AG08395 (cell line): ENCODE measurements at regions not wholly inside any gene's neighbourhood (a gene's known extent, or its start where the extent isn't known, plus 50 kb on each side); places are given as distances from the start of the nearest gene placed in this dataset.

Experiments
- DNase-seq: peaks from one replicate; pipeline ENCODE4 v3.0.0; 2012; ENCODE audit warnings: mixed read lengths, low spot score

DNA sequence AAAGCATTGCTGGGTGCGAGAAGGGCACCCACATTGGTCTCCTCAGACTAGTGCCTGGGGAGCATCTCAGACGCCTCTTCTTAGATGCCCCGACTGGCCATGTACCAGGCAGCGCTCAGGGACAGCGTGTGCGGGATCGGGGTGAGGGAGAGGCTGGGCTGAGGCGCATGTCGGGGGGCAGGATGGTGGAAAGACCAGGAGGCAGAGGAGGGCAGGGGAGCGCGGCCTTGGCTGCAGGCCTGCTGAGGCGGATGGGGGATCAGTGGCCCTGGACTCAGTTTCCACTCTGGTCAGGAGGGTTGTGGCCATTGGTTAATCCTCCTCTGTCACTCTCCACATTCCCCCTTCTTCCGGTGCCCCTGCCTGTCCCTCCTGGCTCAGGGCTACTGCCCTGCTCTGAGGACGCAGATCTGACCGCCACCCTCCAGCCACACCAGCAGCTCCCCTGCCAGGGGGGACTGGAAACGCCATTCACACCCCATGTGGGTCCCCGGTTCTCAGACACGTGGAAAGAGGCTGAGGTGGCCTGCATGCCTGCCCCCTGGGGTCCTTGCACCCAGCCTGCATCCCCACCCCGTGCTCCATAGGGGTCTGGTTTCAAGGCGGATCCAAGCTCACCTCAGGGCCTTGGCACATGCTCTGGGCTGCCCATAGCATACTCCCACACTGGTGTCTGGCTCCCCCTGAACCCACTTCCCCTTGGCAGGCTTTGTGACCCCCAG is 105.9 kb downstream of the CPZ start:
- DNase-seq, result no peak

DNA sequence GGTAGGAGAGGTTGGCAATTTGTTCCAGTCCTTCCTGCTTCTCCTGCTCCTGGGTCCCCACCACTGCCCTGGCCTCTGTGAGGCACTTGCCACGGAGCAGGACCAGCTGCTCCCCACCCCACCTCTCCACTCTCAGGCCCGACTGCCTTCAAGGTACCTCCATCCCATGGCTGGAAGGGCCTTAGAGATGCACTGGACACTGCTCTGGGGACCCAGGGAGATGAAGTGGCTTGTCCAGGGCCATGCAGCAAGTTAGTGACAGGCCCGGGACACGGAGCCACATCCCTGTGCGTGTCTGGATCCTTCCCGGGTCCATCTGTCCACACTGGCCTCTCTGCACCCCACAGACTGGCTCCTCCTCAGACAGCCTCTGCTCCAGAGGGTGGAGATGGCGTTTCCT is 105.3 kb downstream of the CPZ start:
- no peak for DNase-seq

DNA sequence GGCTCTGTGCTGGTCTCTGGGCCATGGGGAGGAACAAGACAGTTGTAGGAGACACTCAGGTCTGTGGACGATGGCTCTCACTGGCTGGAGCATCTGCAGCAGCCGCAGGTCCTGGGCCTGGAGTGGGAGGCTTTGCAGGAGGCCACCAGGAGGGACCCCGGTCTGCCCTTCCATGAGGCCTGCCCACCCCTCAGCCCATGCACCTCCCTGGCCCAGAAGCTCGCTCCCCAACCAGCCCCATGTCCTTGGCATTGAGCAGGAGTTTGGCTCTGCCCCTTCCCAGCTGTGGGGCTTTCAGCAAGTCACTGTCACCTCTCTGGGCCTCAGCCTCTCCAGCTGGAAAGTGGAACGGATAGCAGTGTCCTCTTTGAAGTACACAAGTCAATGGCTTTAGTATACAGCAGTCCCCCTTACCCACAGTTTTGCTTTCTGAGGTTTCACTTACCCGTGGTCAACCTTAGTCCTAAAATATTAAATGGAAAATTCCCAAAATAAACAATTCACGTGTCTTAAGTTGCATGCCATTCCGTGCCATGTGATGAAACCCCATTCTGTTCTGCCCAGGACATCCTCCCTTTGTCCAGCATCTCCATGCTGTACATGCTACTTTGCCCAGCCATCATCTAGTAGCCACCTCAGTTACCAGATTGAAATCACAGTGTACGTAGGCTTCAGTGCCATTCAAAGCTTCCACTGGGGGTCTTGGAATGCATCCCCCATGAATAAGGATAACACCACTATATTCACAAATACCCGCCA is 104.0 kb downstream of the CPZ start:
- DNase-seq, result no peak

DNA sequence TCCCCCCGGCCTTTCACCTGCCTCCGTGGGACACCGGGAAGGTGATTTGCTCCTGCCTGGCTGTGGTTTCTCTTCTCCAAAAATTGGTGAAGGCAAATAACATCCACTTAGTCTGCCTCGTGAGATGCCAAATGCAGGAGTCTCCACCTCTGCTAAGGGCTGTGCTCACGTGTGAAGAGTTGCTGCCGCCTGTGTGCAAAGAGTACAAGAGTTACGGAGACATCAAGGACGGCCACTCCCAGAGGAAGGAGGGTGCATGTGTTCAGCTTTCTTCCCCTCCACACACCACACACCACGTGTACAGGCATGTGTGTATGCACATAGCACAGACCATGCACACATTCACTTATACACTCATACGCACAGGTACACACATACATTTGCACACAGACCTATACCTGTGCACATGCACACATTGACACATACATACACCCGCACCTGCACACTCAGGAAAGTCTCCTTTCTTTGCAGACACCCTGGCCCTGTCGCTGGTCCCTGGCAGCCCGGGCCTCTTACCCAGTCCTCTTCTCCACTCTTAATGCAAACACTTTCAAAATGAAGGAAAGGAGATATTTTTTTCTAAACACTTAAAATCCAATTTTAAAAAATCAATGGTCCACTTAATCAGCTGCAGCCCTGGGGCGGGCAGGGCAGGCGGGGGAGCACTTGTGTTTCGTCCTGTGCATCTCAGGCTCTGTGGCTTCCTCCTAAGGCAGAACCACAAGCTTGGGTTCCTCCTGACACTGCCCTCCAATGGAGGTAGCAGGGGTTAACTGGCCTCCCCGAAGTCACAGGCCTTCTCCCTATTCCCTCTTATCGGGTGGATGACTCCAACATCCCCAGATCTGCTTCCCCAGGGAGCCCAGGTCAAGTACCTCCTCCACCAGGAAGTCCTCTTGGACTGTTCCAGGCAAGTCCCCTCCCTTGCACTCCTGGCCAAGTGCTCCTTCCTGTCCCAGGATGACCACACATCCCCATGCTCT is 103.0 kb downstream of the CPZ start:
- no peak for DNase-seq

DNA sequence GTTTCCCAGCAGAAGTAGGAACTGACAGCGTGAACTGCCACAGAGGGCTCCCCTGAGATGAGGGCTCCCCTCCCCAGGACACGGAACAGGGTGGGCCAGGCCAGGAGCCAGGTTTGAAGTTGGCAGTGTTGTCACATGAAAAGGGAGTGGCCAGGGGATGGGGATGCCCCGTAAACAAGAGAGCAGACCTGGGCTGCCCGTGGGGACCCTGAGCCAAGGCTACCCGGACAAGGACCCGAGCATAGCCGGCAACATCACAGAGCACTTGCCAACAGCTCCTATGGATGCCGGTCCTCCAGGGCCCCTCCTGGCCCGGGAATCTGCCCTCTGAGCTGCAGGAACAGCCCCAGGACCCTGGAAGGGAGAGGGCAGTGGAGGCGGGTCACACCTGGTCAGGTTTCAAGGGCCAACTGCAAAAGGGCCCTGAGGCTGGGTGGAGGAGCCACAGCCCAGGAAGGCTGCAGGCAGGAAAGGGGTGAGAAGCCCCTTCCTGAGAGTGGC is 102.1 kb downstream of the CPZ start:
- DNase-seq, result no peak

DNA sequence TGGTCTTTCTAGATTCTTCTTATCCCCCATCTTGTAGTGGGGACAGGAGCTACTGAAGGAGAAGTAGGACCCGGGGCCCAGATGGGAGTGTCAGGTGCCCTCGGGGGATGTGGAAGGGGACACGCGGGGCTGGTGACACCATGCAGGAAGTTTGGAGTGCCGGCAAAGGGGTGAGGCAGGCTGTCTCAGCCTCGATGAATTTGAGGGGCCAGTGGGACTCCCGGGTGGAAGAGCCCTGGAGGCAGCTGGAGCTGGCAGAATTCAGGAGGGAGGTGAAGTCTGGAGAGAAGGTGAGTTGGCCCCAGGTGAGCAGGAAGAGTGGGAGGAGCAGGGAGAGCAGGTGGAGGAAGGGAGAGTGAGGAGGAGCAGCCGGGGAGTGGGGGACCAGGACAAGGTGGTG is 101.7 kb downstream of the CPZ start:
- DNase-seq, result no peak

DNA sequence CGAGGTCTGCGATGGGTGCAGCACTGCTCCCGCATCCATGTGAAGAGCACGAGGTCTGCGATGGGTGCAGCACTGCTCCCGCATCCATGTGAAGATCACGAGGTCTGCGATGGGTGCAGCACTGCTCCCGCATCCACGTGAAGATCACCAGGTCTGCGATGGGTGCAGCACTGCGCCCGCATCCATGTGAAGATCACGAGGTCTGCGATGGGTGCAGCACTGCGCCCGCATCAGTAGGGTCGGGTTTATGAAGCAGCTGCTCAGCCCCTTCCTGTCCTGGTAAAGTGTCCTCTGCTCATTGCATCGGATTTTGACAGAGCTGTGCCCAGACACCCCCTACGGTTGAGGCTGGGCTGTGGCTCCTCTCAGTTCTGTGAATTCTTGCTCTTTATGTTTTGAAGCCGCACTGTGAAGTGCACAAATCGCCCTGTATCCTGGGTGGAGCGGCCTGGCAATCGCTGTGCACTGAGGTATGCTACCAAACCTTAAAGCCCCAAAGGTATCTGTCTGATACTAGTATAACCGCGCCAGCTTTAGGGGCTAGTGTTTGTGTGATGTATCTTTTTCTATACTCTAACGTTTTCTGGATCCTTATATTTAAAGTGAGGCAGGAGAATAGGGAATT is 98.7 kb downstream of the CPZ start:
- no peak for DNase-seq

DNA sequence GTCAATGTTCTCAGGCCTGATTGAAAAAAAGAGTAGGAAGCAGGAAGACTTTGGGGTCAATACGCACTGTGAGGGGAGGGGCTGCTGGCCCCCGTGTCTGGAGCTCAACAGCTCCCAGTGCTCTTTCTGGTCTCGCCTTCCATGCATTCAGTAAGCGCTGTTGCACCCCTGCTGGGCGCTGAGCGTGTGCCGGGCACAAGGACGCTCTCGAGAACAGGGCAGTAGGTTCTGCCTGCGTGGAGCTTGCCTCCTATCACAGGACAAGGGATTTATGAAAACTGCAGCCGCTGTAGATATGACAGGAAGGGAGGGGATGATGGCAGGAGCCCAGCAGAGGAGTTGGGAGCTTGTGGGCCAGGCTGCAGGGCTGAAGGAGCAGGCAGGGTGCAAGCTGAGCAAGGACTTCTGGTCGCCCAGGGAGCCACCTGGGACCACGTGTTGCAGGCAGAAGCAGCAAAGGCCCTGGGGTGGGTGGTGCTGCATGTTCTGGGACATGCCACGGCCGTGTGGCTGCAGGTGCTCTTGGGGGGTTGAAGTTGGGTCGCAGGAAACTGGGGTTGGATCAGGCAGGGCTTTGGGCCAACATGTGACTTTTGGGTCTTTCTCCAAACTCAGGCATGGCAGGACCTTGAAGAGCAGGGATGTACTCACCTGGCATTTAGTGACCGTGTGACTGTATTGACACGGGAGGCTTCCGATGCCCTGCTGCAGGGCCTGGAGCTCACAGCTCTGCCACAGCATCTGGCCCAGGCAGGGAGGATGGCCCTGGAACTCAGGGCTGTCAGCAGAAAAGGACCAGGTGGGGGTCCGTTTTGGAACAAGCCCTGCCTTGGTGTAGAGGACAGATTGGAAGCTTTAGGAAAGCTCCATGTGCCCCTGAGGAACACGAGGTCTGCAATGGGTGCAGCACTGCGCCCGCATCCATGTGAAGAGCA is 97.9 kb downstream of the CPZ start:
- DNase-seq, result no peak

DNA sequence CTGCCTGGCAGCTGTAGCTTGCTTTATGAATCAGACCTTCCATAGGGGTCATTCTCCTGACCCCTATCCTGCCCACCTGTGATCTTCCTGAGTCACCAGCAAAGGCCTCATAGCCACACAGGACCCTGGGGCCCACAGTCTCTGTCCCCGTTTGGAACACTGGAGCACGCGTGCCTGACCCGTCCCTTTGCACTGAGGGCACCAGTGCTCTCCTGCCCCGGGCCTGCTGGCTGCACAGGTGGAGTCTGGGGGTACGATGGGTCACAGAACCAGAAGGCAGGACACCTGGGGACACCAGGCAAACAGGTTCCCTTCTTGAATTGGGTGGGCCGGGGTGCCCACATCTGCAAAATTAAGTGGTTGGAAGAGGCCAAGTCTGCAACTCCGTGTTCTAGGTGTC is 97.2 kb downstream of the CPZ start:
- no peak for DNase-seq

DNA sequence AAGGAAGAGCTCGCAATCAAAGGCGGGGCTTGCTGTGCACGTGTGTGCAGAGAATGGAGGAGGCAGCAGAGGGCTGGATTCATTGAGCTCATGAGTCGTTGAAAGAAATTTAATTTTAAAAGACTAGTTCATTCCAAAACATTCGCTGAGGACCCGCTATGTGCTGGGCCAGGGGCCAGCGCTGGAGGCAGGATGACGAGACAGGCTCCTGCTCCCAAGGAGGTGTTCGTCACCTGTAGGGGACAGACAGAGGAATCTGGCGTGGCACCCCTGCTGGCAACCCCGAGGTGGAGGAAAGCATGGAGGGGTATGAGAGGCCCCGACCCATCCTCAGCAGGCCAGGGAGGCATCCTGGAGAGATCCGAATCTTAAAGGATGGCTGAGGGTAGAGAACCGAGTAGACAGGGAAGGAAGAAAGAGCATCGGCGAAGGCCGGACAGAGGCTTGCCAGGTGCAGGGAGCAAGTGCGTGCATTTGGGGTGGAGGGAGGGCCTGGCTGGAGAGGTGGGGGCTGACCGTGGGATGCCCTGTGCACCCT is 96.4 kb downstream of the CPZ start:
- DNase-seq, result no peak

DNA sequence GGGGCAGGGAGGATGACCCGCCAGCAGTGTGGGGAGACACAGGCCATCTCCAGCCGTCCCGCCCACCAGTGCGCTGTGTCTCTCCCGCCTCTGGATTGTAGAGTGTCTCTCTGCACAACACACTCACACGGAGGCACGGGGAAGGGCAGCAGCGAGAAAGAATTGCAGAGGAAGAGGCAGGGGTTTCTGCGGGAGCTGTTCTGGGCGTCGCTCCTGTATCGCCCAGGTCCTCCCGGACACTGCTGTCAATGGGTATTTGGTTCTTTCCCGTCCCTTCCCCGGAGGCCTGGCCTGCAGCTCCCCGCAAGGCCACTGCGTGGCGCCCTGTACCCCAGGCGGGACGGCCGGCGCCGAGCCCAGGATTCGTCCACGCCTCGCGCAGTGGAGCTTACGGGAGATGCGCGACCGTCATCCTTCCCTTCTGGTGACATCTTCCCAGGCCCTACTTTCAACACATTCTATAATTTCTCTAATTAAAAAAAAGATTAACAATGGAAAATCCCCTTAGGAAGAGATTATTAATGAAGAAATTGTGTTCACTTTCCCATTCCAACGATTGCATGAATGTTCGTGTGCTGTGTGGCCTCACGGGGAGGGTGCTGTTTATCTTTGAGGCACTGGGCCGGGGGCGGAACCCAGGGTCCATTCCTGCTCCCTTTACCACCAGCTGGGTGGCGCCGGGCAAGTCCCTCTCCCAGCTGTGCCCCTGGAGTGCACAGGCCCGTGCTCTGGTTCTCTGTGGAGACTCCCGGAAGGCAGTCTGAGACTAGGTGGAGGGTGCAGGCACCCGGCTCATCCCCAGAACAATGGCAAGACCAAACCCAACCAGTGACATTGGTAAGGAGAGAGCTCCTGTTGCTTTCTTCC is 95.7 kb downstream of the CPZ start:
- DNase-seq, result peak; percentile 13

DNA sequence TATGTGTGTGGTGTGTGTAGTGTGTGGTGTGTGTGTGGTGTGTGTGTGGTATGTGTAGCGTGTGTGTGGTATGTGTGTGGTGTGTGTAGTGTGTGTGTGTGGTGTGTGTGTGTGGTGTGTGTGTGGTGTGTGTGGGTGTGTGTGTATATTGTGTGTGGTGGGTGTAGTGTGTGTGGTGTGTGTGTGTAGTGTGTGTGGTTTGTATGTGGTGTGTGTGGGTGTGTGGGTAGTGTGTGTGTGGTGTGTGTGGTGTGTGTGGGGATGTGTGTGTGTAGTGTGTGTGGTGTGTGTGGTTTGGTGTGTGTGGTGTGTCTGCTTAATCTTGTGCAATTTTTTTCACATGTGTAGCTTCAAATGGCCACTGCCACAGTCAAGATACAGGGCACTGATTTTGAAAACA is 94.5 kb downstream of the CPZ start:
- DNase-seq, result no peak

DNA sequence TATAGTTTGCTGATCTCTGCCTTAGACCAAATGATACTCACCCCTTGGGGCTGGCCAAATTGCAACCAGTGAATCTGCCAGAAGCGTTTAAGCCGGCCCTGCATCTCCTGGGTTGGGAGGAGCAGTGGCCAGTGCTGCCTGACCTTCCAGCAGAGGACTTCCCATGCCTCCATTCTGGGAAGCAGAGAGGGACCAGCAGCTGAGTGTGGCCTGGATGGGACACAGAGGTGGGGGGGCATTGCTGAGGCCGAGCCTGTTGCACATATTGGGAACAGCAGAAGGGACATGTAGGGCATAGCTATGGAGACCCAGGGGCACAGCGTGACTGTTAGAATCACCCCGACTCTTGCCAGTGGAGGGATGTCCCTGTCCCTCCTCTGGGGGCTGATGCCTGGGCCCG is 93.3 kb downstream of the CPZ start:
- DNase-seq, result no peak

DNA sequence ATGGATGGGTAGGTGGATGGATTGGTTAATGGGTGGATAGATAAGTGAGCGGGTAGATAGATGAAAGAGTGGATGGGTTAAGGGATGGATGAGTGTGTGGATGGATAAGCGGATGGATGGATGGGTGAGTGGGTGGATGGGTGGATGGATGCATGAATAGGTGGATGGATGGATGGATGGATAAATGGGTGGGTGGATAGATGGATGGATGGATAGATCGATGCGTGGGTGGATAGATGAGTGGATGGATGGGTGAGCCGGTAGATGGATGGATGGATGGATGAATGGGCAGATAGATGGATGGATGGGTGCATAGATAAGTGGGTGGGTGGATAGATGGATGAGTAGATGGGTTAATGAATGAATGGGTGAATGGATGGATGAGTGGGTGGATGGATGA is 90.9 kb downstream of the CPZ start:
- no peak for DNase-seq

DNA sequence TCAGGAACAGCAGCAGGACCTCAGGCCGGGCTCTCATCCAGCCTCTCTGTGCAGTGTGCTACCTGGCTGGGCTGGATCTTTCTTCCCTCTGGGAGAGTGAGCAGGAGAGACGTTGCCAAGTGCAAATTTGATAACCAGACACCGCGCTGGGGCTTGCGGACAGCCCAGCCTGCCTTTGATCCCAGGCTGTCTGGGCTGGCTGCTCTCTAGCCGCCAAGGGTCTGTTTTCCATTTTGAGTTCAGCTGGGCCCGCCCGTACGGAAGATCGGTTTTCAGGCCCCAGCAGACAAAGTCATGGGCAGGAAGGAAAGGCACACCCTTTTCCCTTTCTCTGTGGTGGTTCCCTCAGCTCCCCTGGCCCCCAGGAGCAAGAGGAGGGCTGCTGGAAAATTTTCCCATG is 90.2 kb downstream of the CPZ start:
- no peak for DNase-seq

DNA sequence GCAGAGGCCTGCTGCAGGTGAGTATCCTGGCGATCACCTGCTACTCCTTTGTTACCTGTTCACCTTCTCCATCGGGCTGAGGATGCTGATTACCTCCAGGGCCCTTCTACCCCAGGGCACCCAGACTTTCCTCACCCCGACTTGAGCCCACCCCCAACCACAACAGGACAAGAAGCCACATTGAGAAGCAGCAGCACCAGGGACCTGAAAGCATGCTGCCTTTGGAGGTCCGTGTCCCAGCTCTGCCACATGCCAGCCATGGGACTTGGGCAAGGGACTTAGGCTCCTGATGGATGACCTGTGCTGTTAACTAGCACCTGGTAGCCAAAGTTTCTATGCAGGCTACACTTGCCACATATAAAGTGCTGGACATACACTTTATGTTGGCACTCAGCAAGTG is 89.7 kb downstream of the CPZ start:
- DNase-seq, result no peak

DNA sequence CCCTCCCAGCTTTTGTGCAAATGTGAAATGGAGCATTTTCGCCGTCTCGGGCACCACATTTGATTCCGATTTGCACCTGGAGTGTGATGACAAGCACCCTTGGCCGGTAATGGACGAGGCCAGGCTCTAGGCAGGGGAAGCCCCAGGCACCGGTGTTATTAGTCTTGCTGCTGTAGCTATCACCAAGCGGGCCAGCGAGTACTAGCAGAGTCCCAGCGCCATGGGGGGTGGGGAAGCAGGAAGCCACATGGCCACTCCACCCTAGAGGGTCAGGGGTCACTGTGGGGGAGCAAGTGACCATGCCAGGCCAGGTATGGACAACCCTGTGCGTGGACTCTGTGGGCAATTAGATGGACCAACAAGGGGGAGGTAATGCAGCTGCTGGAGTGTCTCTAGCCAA is 88.8 kb downstream of the CPZ start:
- DNase-seq, result no peak

DNA sequence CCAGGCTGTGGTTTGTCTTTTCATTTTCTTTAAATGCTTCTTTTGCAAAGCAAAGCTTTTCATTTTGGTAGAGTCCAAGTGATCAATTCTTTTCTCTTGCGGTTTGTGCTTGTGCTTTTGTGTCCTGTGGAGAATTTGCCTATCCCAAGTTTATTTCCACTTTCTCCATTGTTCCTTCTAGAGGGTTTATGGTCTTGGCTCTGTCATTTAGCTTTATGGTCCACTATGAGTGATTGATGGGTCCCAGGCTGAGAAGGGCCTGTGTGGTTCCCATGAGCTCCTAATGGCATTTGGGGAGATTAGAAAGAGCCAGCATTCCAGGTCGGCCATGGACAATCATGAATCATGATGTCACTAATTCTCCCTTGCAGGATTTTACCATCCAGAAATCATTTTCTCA is 86.5 kb downstream of the CPZ start:
- no peak for DNase-seq

DNA sequence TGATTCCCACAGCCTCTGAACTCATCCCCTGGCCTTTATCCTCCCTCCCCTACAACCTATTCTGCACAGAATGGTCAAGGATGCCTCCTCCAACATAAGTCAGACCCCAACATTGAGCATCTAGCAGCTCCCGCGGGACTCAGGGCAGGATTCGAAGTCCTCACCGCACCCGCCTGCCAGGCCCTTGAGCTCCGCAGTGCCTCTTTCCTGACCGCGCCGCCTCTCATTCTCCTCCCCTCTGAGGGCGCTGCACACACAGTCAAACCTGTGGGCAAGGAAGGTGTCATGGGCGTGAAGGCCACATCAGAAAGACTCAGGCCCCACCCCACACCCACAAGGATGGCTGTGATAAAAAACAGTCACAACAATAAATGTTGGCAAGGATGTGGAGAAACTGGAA is 84.1 kb downstream of the CPZ start:
- DNase-seq, result no peak

DNA sequence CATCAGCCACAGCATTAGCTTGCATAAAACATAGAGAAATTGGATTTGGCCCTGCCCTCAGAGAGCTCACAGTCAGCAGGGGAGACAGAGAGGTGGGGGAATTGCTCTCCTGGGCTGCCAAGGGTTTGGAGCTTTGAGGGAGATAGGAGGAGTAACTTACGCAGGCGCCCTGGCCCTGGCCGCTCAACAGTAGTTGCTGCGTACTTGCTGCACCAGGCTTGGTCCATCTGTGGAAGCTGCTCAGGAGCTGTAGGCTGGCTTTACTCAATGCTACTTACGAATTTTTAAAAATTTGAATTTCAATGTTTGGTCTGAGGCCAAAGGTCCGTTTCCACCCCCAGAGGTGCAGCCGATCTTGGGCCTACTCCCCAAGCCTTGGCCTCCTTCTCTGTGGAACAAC is 83.3 kb downstream of the CPZ start:
- DNase-seq, result no peak
